ENCODE measurements at regions not wholly inside any gene's neighbourhood (a gene's known extent, or its start where the extent isn't known, plus 50 kb on each side); places are given as distances from the start of the nearest gene placed in this dataset.

DNA sequence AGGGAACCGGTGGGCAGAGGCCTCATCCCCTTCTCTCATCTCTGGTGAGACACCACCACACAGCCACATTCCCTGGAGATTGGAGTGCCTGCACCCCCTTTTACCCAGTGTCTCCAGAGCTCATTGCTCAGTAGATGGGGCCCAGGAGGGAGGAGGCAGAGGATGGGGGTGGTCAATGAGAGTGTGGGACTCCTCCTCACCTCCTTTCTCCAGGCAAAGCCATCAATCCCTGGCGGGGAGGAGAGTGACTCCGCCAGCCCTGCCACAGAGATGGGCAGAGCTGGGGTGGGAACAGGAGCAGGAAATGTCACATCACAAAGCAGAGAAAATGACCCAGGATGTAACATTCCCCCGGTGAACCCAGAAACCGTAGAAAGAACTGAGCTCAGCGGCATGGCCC lies 117.2 kb downstream of the MATN1 start:
- no peak for DNase-seq

DNA sequence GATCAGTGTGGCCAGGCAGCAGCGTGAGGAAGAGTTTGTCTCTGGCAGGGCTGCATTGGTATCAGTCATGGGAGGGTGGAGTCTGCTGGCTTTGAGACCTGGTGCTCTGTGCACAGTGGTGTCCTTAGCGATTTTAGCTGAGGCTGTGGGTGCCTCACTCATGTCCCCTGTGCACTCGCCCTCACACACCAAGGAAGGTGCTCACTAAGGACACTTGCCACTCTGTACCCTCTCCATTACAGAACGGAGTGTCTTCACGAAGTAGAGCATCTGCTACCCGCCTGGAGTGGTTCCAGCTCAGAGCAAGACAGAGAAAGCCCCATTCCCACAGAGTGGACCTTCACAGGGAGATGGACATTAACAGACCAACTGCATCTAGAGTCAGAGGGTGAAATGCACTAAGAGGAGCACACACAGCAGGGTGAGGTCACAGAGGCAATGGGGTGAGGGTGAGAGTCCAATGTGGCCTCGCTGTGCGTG lies 117.9 kb downstream of the MATN1 start:
- no peak for DNase-seq

DNA sequence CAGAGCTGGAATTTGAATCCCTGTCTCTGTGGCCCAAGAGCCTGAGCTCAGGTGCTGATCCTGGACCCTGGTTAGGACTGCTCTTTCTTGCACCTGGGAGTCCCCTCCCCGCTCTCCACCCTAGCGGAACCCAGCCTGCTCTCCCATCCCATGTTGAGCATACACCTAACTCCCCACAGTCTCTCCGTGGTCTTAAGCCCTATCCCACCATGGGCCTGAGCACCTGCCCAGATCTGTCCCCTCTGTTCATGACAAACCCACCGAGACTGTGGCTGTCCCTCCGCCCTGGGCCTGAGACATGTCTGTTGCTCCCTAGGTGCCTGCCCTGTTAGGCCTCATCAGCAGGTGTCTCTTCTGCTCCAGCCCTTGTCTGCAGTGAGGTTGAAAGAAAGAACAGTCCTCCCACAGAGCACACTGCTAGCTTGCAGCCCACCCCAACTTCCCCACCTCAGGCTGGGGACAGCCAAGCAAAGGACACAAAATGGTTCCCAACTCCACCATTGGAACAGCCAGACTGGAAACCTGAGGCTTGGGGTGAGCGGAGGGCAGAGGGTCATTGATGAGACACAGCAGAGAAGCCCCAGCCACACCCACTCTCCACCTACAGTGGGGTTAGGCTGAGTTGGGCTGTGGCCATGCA lies 118.5 kb downstream of the MATN1 start:
- DNase-seq: no peak

DNA sequence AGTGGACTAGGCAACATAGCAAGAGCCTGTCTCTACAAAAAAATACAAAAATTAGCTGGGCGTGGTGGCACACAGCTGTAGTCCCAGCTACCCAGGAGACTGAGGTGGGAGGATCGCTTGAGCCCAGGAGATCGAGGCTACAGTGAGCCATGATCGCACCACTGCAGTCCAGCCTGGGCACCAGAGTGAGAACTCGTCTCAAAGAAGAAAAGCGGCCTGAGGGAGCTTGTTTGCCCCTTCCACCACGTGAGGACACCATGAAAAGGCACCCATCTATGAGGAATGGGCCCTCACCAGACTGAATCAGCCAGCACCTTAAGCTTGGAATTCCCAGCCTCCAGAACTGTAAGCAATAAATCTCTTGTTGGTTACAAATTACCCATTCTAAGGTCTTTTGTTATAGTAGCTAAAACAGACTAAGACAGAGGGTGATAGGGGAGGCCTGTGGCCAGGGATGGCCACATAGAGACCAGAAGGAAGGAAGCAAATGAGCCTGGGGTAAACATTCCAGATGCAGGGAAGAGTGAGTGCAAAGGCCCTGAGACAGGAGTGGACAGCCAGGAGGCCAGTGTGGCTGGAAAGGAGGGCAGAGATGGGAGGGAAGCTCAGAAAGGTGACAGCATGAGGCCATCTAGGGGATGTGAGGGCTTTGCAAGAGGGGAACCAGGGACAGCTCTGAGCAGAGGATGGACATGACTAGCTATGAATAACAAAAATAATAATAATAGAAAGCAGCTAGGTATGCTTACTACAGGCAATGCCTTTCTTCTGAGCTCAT lies 120.1 kb downstream of the MATN1 start:
- no peak for DNase-seq

DNA sequence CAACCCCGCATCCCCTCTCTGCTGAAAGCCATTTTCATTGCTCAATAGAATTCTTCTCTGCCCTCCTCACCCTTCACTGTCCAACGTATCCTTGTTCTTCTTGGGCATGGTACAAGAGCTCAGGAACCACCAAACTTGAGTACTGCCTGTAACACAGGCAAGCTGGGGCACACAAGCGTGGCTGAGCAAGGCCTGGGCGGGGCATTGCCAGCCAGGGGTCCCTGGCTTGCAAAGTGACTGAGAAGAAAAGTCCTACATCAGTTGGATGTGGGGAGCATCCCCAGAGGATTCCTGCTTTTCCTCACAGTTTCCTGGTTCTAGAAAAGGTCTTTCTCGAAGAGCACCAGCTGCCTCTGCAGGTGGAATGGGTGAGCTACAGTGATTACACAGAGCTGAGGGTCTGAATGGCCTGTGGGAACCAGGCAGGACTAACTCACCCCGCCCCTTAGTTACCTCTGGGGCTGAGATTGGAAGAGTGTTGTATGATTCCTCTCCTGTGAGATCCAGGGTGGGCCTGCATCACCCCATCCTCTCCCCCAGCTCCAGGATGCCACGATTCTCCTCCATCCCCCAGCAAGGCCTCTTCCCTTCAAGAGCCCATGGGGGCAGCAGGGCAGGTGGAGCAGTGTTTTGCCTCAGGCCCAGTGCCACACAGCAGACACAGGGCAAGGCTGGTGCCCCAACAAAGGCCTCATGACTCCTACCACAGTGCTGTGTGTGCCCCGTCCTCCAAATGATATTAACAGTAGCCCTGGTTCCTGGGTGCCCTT lies 121.9 kb downstream of the MATN1 start:
- no peak for DNase-seq

DNA sequence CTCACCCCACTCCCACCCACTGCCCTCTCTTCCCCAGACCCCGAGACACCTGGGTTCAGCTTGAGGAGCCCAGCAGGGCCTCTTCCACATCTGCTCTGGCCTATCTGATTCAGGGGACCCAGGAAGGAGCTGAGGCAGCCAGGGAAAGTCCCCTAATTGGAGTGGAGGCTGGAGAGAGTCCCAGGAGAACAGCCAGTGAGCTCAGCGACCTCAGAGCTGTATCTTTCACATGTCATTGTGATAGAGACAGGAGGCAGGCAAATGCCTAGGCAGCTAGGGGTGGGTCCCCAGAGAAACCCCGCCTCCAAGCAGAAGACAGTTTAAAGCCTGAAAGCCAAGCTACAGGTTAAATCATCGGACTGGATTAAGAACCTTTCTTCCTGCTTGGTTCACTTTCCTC lies 122.7 kb downstream of the MATN1 start:
- no peak for DNase-seq

DNA sequence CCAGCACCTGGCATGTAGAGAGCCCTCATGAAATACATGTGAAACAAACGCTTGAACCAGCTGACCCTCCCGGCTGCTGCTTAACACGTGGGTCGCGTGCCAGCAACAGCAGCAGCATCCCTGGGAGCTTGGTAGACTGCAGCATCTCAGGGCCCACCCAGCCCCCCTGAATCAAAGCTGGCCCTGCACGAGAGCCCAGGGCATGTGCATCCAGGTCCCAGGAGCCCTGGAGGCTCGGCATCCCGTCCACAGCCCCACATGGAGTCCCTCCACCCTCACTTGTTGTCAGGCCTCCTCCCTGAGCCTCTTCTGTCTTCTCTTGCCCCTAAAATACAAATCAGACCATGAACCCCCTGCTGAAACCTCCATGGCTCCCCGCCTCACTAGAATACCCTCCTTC lies 123.1 kb downstream of the MATN1 start:
- no peak for DNase-seq

DNA sequence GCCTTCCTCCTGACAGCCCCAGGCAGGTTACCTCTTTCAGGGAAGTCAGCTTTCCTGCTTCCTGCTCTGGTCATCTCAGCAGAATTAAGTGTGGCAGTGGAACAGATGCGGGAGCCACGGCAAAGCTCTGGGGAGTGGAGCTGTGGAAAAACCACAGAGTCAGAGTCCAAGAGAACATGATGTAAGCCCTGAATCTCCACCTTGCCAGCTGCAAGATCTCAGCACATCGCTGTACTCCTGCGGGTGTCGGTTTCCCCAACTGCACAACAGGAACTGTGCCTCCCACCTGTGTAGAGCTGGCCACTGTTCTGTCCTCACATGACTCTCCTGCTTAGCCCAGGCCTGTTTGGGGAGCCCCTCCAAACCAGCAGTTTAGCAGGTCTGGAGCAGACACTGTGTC lies 123.7 kb downstream of the MATN1 start:
- DNase-seq: no peak

DNA sequence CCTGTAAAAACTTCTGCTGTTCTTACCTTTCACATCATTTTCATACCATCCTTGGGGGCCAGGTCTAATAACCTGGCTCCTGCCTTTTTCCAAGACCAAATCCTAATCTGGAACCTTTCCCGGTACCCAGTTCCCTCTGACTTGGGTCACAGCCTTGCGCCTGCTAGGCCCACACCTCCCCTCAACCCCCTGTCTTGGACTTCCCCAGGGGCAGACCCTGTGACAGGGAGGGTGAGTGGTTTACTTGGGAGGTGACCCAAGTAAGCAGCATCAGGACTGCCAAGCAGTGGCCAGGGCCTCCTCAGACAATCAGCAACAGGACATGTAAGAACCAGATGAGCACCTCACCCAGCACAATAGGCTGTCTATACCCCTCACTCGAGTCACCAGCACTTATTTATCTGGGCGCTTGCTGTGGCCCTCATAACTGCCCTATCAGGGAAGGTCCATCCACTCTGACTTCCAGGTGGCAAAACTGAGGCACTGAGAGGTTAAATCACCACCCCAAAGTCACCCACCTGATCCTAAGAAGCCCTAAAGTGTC lies 124.7 kb downstream of the MATN1 start:
- DNase-seq: no peak

DNA sequence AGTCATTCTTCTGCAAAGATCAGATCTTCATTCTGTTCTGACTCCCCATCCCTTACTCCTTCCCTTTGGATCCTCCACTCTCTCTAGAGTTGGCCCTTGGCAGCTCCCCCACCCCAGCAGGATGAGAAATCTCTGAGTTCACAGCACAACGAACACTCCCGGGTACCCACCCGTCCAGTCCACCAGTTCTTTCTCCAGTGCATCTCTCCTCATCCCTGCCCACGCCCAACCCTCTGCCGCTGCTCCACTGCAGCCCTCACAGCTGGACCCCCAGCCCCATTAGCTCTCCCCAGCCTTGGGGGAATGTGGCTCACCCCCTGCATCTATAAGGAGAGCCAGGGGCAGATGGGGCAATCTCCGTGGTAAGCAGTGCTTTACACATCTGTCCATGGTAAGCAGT lies 125.7 kb downstream of the MATN1 start:
- no peak for DNase-seq

DNA sequence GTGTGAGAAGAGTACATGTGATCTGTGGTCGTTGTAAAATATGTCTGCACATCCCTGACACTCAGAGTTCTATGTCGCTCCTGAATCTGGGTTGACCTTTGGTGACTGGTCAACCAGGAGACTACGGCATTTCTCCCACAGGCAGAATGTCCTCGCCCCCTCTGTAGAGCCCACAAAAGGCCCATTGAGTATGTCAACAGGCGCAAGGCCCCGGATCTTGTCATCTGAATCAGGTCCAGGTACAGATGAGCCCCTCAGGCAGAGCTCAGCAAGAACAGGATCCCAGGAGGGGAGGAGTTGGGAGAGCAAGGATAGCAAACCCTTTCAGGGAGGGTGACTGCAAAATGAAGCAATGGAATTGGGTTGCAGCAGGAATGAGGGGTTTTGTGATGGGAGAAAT lies 126.5 kb downstream of the MATN1 start:
- DNase-seq: no peak

DNA sequence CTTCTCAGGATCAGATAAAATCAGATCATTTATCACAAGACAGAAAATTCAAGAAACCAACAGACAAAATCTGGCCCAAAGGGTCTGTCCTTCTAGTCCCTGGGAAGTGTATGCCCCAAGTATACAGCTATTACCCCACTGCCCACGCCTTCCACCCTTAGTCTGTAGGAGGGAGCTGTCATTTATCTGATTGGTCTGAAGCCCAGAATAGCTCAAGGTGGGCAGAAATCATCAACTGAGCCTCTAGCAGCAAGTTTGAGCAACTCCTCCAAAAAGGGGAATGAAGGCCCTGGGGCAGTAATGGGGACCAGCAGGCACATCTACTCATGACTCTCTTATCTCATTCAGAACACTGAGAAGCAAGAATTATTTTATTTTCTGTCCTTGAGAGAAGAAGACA lies 126.9 kb downstream of the MATN1 start:
- no peak for DNase-seq

DNA sequence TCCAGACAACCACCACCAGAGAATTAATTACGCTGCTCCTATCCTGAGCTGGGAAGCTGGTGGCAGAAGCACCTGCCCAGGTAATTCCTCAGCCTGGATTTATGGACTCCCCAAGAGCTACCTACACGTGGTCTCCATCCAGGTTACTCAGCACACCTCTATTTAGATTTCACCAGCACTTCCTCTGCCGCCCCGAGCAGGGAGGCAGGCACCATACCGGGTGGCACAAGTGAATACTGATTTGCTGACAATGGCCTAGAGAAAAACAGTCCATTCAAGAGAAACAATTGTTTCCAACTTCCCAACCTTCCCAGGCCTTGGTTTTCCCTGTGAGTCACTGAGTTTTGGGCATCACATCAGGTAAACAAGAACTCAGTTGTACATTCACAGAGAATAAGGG lies 134.3 kb downstream of the MATN1 start:
- DNase-seq: no peak

DNA sequence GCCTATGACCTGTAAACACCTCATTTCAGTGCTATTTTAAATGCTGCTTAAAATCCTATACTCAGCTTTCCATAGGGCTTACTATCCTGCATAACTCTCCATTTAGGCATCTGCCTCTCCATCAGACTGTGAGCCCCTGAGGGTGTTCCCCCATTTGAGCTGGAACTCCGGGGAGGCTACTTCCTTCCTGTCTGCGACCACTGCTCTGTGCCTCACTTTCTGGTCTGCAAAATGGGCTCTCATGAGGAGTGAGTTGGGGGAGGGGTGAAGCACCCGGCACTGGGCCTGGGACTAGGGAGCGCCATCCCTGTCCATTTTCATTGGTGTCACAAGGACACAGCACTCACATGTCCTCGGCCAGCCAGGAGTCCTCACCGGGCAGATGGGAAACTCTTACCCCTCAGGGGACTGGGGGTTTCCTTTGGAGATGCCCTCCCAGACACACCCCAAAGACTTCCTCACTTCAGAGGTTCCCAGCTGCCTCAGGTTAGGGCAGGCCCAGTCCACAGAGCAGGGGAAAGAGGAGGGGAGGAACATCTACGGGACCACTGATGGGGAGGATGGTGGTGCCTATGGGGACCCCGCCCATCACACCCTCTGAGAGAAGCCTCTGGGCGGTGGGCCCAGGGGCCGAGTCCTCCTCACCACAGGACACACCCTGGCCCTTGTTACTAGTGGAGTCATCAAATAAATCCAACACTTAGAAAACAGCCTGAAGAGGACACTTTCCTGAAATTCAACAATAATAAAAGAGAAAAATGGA lies 134.9 kb downstream of the MATN1 start:
- DNase-seq: no peak

DNA sequence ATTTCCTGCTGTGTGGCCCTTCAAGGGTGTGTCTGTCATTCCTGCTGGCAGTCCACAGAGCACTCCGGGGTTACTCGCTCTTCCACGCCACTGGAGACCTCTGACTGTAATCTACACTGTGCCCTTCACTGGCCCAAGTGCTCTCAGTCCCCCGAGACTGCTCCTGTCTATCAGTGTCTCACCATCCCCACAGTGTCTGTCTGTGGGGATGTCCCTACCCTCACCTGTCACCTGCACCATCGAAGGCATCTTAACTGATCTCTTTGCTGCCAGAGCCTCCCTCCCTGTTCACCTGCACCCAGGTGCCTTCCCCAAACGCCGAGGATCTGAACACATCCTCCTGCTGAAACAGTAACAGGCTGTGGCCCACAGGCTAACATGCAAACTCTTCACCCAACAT lies 136.7 kb downstream of the MATN1 start:
- DNase-seq: no peak

DNA sequence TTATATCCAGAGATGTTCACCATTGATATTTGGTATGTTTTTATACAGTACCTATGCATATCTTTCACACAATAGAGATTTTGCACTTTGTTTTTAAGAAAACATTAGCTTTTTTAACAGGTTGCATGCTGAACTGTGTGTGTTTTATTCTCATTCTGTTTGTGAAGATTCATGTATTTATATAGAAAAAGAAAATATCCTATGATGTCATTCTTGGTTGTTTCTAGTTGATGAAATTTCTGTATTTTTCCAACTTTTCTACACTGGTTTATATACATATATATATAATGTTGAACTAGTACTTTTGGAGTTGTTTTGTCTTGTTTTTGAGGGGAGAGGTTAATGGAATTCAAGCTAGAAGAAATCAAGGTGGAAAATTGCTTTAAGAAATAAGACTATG lies 143.8 kb downstream of the MATN1 start:
- no peak for DNase-seq

DNA sequence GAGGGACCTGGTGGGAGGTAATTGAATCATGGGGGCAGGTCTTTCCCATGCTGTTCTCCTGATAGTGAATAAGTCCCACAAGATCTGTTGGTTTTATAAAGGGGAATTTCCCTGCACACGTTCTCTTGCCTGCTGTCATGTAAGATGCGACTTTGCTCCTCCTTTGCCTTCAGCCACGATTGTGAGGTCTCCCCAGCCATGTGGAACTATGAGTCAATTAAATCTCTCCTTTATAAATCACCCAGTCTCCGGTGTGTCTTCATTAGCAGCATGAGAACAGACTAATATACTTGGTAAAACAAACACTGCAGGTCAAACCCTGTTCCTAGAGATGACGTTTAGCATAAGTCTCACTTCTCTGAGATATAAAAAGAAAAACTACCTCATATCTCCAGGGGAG lies 148.3 kb downstream of the MATN1 start:
- DNase-seq: no peak

DNA sequence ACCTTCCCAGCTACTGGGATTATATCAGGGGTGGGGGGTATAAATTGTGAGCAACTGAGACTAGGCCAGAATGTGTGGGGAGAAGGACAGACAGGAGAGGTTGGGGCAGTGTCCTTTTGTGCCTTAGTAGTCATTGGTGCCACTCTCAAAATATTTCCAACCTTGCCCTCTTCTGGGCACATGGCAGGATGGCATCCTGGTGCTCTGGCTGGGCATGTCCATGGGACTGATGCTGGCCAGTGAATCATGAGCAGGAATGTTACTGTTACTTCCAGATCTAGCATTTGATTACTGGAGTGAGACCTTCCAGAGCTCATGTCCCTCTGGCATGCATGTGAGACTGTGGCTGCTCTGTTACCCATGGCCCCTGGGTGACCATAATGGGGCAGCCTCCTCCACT lies 151.2 kb downstream of the MATN1 start:
- DNase-seq: no peak

DNA sequence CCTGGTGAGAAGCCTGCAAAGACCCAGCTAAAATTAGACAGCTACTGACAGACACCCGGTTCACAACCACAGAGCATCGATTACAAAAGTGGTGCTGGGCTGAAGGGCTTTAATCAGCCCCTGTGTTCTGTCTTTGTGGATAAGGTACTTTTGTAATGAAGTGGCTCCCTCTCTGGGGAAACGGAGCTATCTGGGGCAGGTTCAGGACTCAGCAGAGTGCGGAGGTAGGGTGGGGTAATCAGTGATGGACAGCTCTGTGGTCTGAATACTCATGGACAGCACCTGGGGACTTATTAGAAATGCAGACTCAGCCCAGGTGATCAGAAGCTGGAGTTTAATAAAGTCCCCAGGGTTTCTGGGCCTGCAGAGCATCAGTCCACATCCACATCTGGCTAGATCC lies 152.0 kb downstream of the MATN1 start:
- no peak for DNase-seq

DNA sequence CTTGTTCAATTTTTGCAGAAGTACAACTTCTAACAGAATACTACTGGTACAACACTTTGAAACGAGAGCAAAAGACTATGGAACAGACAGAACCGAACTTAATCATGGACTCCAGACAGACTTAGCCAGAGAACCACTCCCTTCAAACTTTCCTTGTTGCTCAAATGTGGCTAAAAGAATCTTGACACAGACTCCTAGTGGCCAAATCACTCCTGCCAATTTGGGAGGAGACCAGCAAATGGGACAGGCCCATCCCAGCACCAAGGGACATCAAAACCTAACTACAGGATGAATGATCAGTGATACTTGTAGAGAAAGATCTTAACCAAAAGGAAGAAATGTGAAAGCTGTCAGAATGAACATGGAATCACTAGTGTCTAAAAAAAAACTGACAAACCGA lies 154.0 kb downstream of the MATN1 start:
- no peak for DNase-seq

DNA sequence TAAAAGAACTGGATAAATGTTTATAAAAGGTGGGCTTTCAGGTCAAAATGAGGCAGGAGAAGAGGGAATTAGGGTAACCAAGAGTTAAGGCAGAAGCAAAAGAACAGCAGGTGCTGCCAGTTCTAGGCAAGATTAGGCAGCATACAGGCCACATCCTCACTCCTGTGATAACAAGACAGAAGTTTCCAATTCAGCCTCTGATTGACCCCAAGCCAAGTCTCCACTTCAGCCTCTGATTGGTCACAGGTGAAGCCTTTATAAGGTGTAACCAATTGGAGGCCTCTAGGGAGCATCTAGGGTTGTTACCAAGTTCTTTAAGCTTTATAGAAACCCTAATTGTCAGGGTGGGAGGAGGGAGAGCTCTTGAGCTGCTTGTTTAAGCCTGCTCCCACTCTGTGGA lies 160.8 kb downstream of the MATN1 start:
- no peak for DNase-seq

DNA sequence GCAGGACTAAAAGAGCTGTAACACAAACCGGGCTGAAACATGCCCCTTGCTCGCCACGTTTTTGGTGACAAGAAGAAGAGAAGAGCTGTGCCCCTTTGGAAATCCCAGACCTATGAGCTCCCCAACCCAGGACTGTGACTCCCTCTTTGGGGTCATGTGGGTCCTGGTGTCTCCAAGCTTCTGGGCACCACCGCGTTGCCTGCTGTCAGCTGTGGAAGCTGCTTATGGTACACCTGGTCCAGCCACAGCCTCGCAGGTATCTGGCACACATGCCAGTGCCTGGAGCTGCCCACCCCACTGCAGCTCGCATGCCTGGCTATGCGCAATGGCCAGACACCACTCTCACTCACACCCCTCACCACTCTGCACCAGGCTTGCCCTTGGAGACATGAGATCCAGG lies 171.8 kb downstream of the MATN1 start:
- DNase-seq: no peak
